ENCODE measurements at regions not wholly inside any gene's neighbourhood (a gene's known extent, or its start where the extent isn't known, plus 50 kb on each side); places are given as distances from the start of the nearest gene placed in this dataset.
"Not testable (repeated sequence)": the region's sequence is repeated elsewhere in the genome, so short reads cannot be mapped to it uniquely, and the experiment has no call there.

DNA sequence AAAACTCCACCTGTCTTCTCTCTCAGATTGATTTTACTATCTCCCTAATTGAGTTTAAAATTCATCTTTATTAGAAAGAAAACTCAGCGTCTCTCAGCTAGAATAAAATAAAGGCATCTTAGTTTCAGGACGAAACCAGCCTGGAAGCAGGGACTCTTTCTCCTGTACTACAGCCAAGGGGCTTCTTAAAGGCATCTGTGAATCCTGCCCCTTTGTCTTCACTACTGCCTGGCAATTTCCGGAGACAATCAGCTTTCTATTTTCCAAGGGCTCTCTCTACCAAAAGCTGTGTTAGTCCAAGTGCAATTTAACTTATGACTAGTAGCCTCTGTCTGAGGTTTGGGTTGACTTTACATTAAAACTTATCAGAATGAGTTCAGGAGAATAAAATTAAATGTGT lies 623.3 kb upstream of the FOXG1 start:
- Mint-ChIP-seq H3K36me3 (no peaks in the 10 kb centered on the region), H3K27ac (no peak overlapping the region), H3K4me1 (no peaks in the 10 kb centered on the region), H3K27me3 (no peaks in the 10 kb centered on the region), H3K4me3 (no peak overlapping the region), H3K9me3 (ENCODE audit: low read depth) (peaks cover 8% of the 10 kb centered on the region)
- ATAC-seq (no peak), DNase-seq (no peak)
- CTCF ChIA-PET = no interaction called here

GRCh38 chr14:28151926-28152325 lies 614.7 kb upstream of the FOXG1 start:
- no peaks in the 10 kb centered on the region for H3K36me3 Mint-ChIP-seq
- CTCF ChIA-PET = no interaction called here
- ATAC-seq (no peak), DNase-seq (no peak)
- no peaks in the 10 kb centered on the region for H3K27me3 Mint-ChIP-seq
- no peaks in the 10 kb centered on the region for H3K4me1 Mint-ChIP-seq
- H3K27ac Mint-ChIP-seq = no peak overlapping the region
- H3K4me3 Mint-ChIP-seq = no peak overlapping the region
- H3K9me3 Mint-ChIP-seq (ENCODE audit: low read depth) = peaks cover 3% of the 10 kb centered on the region

DNA sequence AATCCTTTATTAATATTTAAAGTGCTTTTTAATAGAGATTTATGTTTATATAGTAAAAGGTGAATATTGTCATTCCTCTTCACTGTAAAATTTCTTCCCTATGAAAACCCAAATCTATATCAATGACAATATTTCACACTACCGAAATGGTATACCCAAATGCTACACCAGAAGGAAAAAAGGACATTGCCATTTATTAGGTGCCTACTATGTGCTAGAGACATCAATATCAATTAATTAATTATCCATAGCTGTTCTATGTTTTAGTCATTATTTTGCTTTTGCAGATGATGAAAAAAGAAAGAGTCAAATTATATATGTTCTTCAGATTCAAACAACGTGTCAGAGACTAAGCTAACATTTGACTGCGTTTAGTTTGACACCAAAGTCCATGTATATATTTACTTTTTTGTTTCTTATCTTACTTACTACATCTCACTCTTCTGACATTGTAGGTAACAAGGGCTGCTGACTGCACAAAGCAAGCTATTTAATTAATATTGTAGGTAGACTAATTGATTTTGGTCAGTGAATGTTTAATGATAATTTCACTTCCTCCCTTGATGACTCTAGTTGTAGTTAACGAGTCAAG lies 614.0 kb upstream of the FOXG1 start:
- no peak for DNase-seq
- no peaks in the 10 kb centered on the region for H3K27me3 Mint-ChIP-seq
- no peaks in the 10 kb centered on the region for H3K36me3 Mint-ChIP-seq

DNA sequence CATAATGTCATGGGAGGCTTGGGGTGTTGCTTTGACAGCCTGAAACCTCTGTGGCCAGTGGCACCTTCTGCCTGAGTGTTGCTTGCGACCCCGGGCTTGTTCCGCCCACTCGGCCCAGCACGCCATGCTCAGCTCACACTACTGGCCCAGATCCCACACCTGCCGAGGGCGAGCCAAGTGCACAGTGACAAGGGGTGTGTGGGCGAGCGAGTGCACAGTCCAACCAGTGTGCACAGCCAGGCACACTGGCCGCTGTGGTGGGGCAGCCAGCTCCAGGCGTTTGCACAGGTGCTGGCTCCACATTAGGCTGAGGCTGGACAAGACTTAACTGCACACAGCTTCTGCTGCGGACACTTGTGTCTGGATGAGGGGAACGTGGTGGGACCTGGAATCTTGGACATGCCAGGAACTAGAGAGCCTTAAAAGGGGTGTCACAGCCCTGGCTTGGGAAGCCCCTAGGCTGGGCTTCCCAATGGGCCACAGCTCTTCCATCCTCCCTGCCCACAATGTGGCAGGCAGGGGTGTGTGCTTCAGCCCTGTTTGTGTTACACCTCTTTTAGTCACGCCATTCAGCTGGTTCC lies 609.2 kb upstream of the FOXG1 start:
- Mint-ChIP-seq H3K36me3 (no peaks in the 10 kb centered on the region), H3K9me3 (ENCODE audit: low read depth) (peaks cover 12% of the 10 kb centered on the region), H3K4me1 (no peaks in the 10 kb centered on the region), H3K27ac (no peak overlapping the region), H3K27me3 (no peaks in the 10 kb centered on the region), H3K4me3 (no peak overlapping the region)
- DNase-seq = no peak
- ATAC-seq = no peak
- CTCF ChIA-PET = no interaction called here

More for the DNA sequence above, 614.0 kb upstream of the FOXG1 start:
- Mint-ChIP-seq H3K4me1 (no peaks in the 10 kb centered on the region), H3K9me3 (ENCODE audit: low read depth) (peaks cover 6% of the 10 kb centered on the region), H3K27ac (no peak overlapping the region), H3K4me3 (no peak overlapping the region)
- no peak for ATAC-seq
- CTCF ChIA-PET = no interaction called here

DNA sequence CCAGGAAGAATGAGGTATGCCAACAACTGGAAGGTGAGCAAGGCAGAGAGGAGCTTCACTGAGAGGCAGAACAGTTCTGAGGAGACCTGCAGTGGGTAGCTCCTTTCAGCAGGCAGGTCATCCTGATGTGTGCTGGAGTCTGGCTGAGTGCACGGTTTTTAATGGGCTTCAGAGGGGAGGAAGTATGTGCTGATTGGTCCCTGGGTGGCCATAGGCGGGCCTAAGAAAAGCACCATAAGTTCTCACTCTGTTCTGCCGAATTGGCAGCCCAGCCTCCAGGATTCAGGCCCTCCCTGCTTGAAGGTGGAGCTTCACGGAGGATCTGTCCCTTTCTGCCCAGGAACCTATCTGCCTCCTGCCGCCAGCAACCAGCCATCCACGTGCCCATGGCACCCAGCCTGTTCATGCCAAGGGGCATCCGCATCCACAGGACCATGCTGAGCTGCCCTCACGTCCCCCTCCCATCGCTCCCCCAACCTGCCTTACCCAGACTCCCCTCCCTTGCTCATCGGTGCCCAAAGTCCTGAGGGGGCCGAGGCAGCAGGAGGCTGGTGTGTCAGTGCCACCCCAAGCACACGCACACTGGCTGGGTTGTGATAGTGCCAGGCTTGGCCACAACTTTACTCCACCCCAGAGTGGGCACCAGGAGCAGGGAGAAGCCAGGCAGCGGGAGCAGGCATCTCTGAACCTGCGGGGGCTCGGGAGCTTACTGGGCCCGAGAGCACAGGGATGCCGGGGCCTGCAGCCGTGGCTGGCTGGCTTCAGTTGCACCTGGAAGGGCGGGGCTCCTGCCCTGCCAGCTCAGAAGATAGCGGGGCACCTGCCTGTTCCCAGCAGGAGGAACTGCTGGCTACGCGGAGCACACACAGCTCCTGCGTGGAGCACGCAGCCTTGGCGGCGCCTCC lies 608.4 kb upstream of the FOXG1 start:
- H3K27me3 Mint-ChIP-seq = no peaks in the 10 kb centered on the region
- DNase-seq (no peak), ATAC-seq (no peak)
- H3K4me1 Mint-ChIP-seq = no peaks in the 10 kb centered on the region
- H3K27ac Mint-ChIP-seq = no peak overlapping the region
- H3K9me3 Mint-ChIP-seq (ENCODE audit: low read depth) = peaks cover 11% of the 10 kb centered on the region
- CTCF ChIA-PET = no interaction called here
- H3K36me3 Mint-ChIP-seq = no peaks in the 10 kb centered on the region
- H3K4me3 Mint-ChIP-seq = no peak overlapping the region

DNA sequence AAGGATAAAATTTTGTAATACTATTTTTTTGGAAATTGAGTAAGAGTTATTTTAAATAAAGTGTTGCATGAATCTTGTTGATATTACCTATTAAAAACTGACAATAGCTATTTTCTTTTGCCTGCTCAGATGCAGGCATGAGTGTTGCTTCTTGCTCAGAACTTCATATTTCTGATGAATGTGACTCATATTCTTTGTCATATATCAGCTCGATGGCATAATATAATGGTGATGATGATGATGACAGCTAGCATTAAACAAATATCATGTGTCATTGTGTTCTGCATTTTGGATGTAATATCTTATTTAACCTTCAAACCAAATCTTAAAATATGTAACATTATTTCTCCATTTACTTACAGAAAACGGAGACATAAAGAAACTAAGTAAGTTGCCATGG lies 605.5 kb upstream of the FOXG1 start:
- Mint-ChIP-seq H3K36me3 (no peaks in the 10 kb centered on the region), H3K27ac (no peak overlapping the region), H3K4me1 (no peaks in the 10 kb centered on the region), H3K27me3 (no peaks in the 10 kb centered on the region), H3K9me3 (ENCODE audit: low read depth) (peaks cover 11% of the 10 kb centered on the region), H3K4me3 (no peak overlapping the region)
- ATAC-seq (no peak), DNase-seq (no peak)
- CTCF ChIA-PET = no interaction called here

DNA sequence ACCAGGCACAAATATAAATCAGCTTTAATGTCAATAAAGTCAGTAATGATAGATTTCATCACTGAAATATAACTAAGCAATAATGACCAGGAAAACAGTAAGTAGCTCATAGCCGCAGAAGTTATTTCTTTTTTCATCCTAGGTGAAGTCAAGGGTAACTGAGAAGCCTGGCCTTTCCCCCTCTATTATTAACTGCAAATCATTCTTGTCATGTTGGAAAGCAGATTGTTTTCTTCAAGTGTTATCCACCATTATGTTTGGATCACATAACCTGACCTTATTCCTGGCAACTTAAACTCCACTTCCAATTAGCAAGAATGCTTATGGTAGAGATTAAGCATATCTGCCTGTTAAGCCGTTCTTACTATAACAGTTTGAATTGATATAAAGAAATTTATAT lies 603.4 kb upstream of the FOXG1 start:
- no peak for DNase-seq
- H3K36me3 Mint-ChIP-seq = no peaks in the 10 kb centered on the region
- no peak for ATAC-seq
- H3K4me3 Mint-ChIP-seq = no peak overlapping the region
- CTCF ChIA-PET = no interaction called here
- peaks cover 7% of the 10 kb centered on the region for H3K9me3 Mint-ChIP-seq (ENCODE audit: low read depth)
- H3K4me1 Mint-ChIP-seq = no peaks in the 10 kb centered on the region
- no peaks in the 10 kb centered on the region for H3K27me3 Mint-ChIP-seq
- no peak overlapping the region for H3K27ac Mint-ChIP-seq

- no peaks in the 10 kb centered on the region for H3K27me3 Mint-ChIP-seq
These were observed 602.7 kb upstream of the FOXG1 start for GRCh38 chr14:28163897-28164296.

DNA sequence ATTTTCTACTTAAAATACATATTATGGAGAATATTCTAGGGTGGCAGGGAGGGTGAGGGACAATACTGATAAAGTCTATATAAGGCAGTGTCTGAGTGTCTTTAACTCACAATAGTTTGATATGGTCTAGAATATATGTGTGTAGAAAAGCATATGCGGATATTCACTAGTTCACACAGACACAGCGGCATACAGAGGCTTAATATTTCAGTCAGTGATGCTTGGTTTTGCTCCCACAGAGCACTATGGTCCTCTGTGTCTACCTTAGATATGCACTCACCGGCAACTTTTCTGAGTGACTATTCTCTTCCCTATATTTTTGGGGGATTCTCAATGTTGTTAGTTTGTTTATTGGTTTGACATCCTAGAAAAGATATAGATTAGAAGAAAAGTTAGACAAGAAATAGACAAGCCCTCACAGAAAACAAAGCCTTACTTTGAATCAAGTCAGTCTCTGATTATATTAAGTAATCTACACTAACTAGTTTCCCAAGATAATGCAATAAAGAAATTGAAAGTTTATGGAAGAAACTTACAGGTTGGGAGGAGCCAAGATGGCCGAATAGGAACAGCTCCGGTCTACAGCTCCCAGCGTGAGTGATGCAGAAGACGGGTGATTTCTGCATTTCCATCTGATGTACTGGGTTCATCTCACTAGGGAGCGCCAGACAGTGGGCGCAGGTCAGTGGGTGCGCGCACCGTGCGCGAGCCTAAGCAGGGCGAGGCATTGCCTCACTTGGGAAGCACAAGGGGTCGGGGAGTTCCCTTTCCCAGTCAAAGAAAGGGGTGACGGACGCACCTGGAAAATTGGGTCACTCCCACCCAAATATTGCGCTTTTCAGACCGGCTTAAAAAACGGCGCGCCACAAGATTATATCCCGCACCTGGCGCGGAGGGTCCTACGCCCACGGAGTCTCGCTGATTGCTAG lies 578.4 kb upstream of the FOXG1 start:
- CTCF ChIA-PET; H3K9me3 Mint-ChIP-seq (ENCODE audit: low read depth); DNase-seq; H3K4me3 Mint-ChIP-seq; H3K27me3 Mint-ChIP-seq; H3K4me1 Mint-ChIP-seq; H3K36me3 Mint-ChIP-seq; H3K27ac Mint-ChIP-seq; ATAC-seq: not testable (repeated sequence)

More at GRCh38 chr14:28163897-28164296, 602.7 kb upstream of the FOXG1 start:
- Mint-ChIP-seq H3K27ac (no peak overlapping the region), H3K36me3 (no peaks in the 10 kb centered on the region), H3K4me3 (no peak overlapping the region), H3K9me3 (ENCODE audit: low read depth) (peaks cover 6% of the 10 kb centered on the region), H3K4me1 (no peaks in the 10 kb centered on the region)
- no peak for DNase-seq
- CTCF ChIA-PET = no interaction called here
- ATAC-seq = no peak

DNA sequence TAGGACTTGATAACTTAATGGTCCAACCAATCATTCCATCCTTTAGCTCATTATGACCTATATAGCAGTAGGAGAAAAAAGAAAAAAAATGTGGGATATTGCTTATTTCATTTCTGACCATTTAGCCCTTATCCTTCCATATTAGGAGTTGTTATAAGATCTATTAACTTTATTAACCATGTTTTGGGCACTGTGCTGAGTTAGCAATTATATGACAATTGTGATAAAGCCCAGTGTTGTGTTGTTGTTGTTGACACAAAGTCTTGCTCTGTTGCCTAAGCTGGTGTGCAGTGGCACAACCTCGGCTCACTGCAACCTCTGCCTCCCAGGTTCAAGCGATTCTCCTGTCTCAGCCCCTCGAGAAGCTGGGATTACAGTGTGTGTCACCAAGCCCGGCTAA lies 569.7 kb upstream of the FOXG1 start:
- Mint-ChIP-seq H3K36me3 (no peaks in the 10 kb centered on the region), H3K27ac (no peak overlapping the region), H3K4me1 (no peaks in the 10 kb centered on the region), H3K27me3 (no peaks in the 10 kb centered on the region), H3K4me3 (no peak overlapping the region), H3K9me3 (ENCODE audit: low read depth) (peaks cover 17% of the 10 kb centered on the region)
- no peak for DNase-seq
- ATAC-seq = no peak
- CTCF ChIA-PET = no interaction called here

DNA sequence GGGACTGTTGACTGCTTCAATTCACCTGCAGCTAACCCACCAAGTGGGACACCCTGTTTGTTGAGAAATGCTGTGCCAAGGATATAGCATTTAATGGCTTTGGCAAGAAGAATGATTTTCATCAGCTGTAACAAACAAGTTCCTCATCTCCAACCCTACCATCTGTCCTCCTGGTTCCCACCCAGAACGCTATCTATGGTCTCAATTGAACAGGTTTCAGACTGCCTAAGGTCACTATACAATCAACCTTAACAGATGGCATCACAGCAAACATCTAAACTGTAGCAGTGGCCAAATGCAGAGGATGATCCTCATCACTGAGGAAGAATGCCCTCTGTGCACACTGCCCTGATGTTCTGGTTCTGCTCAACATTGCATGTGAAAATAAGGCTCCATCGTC lies 546.2 kb upstream of the FOXG1 start:
- CTCF ChIA-PET = no interaction called here
- no peak overlapping the region for H3K27ac Mint-ChIP-seq
- no peaks in the 10 kb centered on the region for H3K36me3 Mint-ChIP-seq
- no peaks in the 10 kb centered on the region for H3K4me1 Mint-ChIP-seq
- no peaks in the 10 kb centered on the region for H3K27me3 Mint-ChIP-seq
- peaks cover 7% of the 10 kb centered on the region for H3K9me3 Mint-ChIP-seq (ENCODE audit: low read depth)
- ATAC-seq = no peak
- no peak overlapping the region for H3K4me3 Mint-ChIP-seq
- no peak for DNase-seq

GRCh38 chr14:28240909-28241308 lies 525.7 kb upstream of the FOXG1 start:
- no peaks in the 10 kb centered on the region for H3K36me3 Mint-ChIP-seq
- peaks cover 10% of the 10 kb centered on the region for H3K9me3 Mint-ChIP-seq (ENCODE audit: low read depth)
- no peaks in the 10 kb centered on the region for H3K27me3 Mint-ChIP-seq
- H3K4me3 Mint-ChIP-seq = no peak overlapping the region
- H3K4me1 Mint-ChIP-seq = no peaks in the 10 kb centered on the region
- CTCF ChIA-PET = no interaction called here
- no peak overlapping the region for H3K27ac Mint-ChIP-seq
- no peak for DNase-seq
- no peak for ATAC-seq

- Mint-ChIP-seq H3K27ac (no peak overlapping the region), H3K36me3 (no peaks in the 10 kb centered on the region), H3K9me3 (ENCODE audit: low read depth) (peaks cover 9% of the 10 kb centered on the region), H3K27me3 (no peaks in the 10 kb centered on the region), H3K4me1 (no peaks in the 10 kb centered on the region), H3K4me3 (no peak overlapping the region)
- ATAC-seq (no peak), DNase-seq (no peak)
- CTCF ChIA-PET = no interaction called here
These were observed 523.7 kb upstream of the FOXG1 start for GRCh38 chr14:28242895-28243294.
